Esophagus muscularis mucosa (tissue), 4 donors: ENCODE measurements at regions not wholly inside any gene's neighbourhood (a gene's known extent, or its start where the extent isn't known, plus 50 kb on each side); places are given as distances from the start of the nearest gene placed in this dataset.

Experiments used
- EP300 ChIP-seq: sonication (generic); formaldehyde crosslinking; IDR thresholded peaks from one replicate; pipeline ENCODE4 v1.6.1; 2017; ENCODE audit warnings: antibody characterized with exemption
- POLR2A ChIP-seq: fragments of 450-650 bp; IDR thresholded peaks from one replicate; pipeline ENCODE4 v1.6.1; 2017; ENCODE audit warnings: antibody characterized with exemption, moderate library complexity, mild to moderate bottlenecking, low read depth
- TF ChIP-seq, protein P1 (sequence below), 3 experiments: fragments of 200-600 bp in 2 of 3; fragments of 450-650 bp in 1 of 3; sonication (generic) in 2 of 3; IDR thresholded peaks; one replicate each; pipeline ENCODE4 v1.5.1; 2017 to 2019; ENCODE audit warnings: antibody characterized with exemption in 3 of 3, mild to moderate bottlenecking in 2 of 3, moderate library complexity in 1 of 3

DNA sequence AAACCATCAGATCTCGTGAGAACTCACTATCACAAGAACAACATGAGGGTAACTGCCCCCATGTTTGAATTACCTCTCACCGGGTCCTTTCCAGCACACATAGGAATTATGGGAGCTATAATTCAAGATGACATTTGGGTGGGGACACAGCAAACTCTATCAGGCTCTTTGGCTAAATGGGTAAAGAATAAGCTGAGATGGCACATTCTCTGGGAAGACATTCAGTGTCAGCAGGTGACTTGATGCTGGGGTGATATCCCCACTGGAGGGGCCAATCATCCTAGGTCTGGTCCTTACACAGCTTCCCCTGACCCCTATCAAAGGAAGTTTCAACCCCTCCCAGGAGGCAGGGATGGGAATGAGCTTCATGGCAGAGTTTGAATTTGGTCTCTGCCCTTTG, 664.0 kb upstream of the EEF2KMT start:
- TF ChIP-seq, protein P1, sequence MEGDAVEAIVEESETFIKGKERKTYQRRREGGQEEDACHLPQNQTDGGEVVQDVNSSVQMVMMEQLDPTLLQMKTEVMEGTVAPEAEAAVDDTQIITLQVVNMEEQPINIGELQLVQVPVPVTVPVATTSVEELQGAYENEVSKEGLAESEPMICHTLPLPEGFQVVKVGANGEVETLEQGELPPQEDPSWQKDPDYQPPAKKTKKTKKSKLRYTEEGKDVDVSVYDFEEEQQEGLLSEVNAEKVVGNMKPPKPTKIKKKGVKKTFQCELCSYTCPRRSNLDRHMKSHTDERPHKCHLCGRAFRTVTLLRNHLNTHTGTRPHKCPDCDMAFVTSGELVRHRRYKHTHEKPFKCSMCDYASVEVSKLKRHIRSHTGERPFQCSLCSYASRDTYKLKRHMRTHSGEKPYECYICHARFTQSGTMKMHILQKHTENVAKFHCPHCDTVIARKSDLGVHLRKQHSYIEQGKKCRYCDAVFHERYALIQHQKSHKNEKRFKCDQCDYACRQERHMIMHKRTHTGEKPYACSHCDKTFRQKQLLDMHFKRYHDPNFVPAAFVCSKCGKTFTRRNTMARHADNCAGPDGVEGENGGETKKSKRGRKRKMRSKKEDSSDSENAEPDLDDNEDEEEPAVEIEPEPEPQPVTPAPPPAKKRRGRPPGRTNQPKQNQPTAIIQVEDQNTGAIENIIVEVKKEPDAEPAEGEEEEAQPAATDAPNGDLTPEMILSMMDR (IDR thresholded peaks at IDR 0.05) = no peak
- TF ChIP-seq POLR2A (no peak), EP300 (no peak)
